HFFc6 (cell line): ENCODE measurements at regions not wholly inside any gene's neighbourhood (a gene's known extent, or its start where the extent isn't known, plus 50 kb on each side); places are given as distances from the start of the nearest gene placed in this dataset.

ENCODE experiments used
- DNase-seq: peaks from one replicate; pipeline ENCODE4 v3.0.0-alpha.2; 2018
- H3K27ac Mint-ChIP-seq: 2 replicates; pipeline ENCODE4 v1.8.0; 2020; ENCODE audit warnings: mild to moderate bottlenecking, mixed read lengths
- H3K27me3 Mint-ChIP-seq: 2 replicates; pipeline ENCODE4 v1.8.0; 2021; ENCODE audit warnings: mild to moderate bottlenecking, moderate library complexity, mixed read lengths; ENCODE audit not compliant: insufficient read depth
- H3K36me3 Mint-ChIP-seq: 2 replicates; pipeline ENCODE4 v1.8.0; 2021; ENCODE audit warnings: low read depth, mixed read lengths
- H3K4me1 Mint-ChIP-seq: 2 replicates; pipeline ENCODE4 v1.8.0; 2020; ENCODE audit warnings: low read depth, mixed read lengths
- H3K4me3 Mint-ChIP-seq: 2 replicates; pipeline ENCODE4 v1.8.0; 2020; ENCODE audit warnings: mild to moderate bottlenecking, moderate library complexity, mixed read lengths
- H3K9me3 Mint-ChIP-seq: 2 replicates; pipeline ENCODE4 v1.8.0; 2020; ENCODE audit warnings: mild to moderate bottlenecking, mixed read lengths
- CTCF ChIP-seq: fragments of 200-600 bp; sonication (generic); IDR thresholded peaks from 2 replicates; pipeline ENCODE4 v1.5.0; 2021; ENCODE audit warnings: antibody characterized with exemption, mild to moderate bottlenecking

GRCh38 chr2:82098617-82099016 lies 1794.1 kb upstream of the LRRTM1 start:
- no peak for TF ChIP-seq CTCF
- no peak for DNase-seq

GRCh38 chr2:82089518-82089917 lies 1785.0 kb upstream of the LRRTM1 start:
- Mint-ChIP-seq H3K36me3 (no peaks in the 10 kb centered on the region), H3K4me1 (no peaks in the 10 kb centered on the region), H3K4me3 (no peak overlapping the region), H3K27ac (no peak overlapping the region), H3K27me3 (no peaks in the 10 kb centered on the region), H3K9me3 (peaks cover 43% of the 10 kb centered on the region)
- DNase-seq: no peak
- no peak for TF ChIP-seq CTCF

More at GRCh38 chr2:82098617-82099016, 1794.1 kb upstream of the LRRTM1 start:
- H3K4me1 Mint-ChIP-seq: no peaks in the 10 kb centered on the region
- no peaks in the 10 kb centered on the region for H3K36me3 Mint-ChIP-seq
- H3K27me3 Mint-ChIP-seq: no peaks in the 10 kb centered on the region
- H3K27ac Mint-ChIP-seq: no peak overlapping the region
- peaks cover 12% of the 10 kb centered on the region for H3K9me3 Mint-ChIP-seq
- H3K4me3 Mint-ChIP-seq: no peak overlapping the region

DNA sequence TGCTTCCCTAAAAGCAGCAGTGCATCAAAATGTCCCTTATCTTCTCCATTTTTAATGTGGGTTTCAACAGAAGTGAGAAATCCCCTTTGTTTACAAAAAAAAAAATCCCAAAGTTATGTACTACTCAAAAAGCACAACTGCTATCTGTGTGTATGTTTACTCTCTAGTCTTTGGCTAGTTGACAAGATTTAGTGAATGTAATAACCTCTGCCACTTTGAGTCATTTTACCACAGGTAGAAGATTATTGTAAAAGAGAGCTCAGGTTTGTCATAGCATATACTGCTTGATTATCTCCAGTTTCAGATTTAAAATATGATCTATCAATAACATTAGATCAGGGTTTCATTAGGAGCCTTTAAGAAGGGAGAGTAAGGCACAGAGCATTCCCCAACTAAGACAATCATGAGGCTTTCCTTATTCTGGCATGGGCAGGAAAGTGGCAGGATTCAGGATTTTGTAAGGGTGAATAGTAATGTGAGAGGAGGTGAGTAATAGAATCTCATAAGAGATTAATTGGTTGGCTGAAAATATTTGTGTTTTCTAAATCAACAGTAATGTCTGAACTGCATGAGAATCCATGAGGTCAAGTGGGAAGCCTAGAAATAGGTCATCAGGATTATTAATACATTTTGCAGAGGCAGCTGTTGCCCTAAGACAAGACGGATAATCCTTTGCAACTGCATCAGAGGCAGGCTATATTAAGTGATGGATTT lies 1780.3 kb upstream of the LRRTM1 start:
- H3K9me3 Mint-ChIP-seq: peaks cover 47% of the 10 kb centered on the region
- H3K36me3 Mint-ChIP-seq: no peaks in the 10 kb centered on the region
- no peak overlapping the region for H3K27ac Mint-ChIP-seq
- no peak overlapping the region for H3K4me3 Mint-ChIP-seq
- no peak for TF ChIP-seq CTCF
- DNase-seq: no peak
- H3K27me3 Mint-ChIP-seq: no peaks in the 10 kb centered on the region
- no peaks in the 10 kb centered on the region for H3K4me1 Mint-ChIP-seq

GRCh38 chr2:82075875-82076274 lies 1771.3 kb upstream of the LRRTM1 start:
- peaks cover 19% of the 10 kb centered on the region for H3K9me3 Mint-ChIP-seq
- no peaks in the 10 kb centered on the region for H3K27me3 Mint-ChIP-seq
- no peaks in the 10 kb centered on the region for H3K4me1 Mint-ChIP-seq
- no peak overlapping the region for H3K4me3 Mint-ChIP-seq
- H3K27ac Mint-ChIP-seq: no peak overlapping the region
- no peak for DNase-seq
- no peaks in the 10 kb centered on the region; the same call in 1 of the 2 replicates for H3K36me3 Mint-ChIP-seq
- no peak for TF ChIP-seq CTCF

DNA sequence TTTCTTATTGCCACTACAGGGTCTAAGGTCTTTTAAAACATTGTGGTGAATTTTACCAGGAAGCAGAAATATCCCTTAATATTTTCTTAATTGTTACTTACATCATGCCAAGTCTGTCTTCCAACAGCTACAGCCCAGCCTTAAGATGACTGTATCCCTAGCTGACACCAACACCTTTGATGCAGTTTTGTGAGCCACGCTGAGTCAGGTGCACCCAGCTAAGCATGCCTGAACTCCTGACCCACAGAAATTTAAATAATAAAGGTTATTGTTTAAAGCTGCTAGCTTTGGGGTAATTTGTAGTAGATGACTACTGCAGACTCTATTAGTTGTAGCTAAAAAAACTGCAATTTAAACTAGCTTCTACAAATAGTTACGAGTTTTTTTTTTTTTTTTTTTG lies 1757.9 kb upstream of the LRRTM1 start:
- TF ChIP-seq CTCF: no peak
- no peak for DNase-seq
- no peak overlapping the region for H3K27ac Mint-ChIP-seq
- H3K9me3 Mint-ChIP-seq: peaks cover 20% of the 10 kb centered on the region
- H3K4me3 Mint-ChIP-seq: no peak overlapping the region
- no peaks in the 10 kb centered on the region for H3K36me3 Mint-ChIP-seq
- H3K27me3 Mint-ChIP-seq: no peaks in the 10 kb centered on the region
- no peaks in the 10 kb centered on the region for H3K4me1 Mint-ChIP-seq
